ENCODE measurements at regions not wholly inside any gene's neighbourhood (a gene's known extent, or its start where the extent isn't known, plus 50 kb on each side); places are given as distances from the start of the nearest gene placed in this dataset.

- no peak for TF ChIP-seq CTCF (IDR thresholded peaks at IDR 0.05)
- no peak overlapping the region for H3K4me3 Mint-ChIP-seq
- no peak for DNase-seq
- H3K9me3 Mint-ChIP-seq = peaks cover 17% of the 10 kb centered on the region
- peak overlapping the region; percentile 75 for H3K27ac Mint-ChIP-seq
- H3K27me3 Mint-ChIP-seq (ENCODE audit: low read depth, poor library complexity) = no peaks in the 10 kb centered on the region
- peaks cover 39% of the 10 kb centered on the region for H3K4me1 Mint-ChIP-seq
- H3K36me3 Mint-ChIP-seq (ENCODE audit: low read depth) = peaks cover 4% of the 10 kb centered on the region
These were observed 100.3 kb upstream of the PDE5A start for GRCh38 chr4:119728692-119729593.

GRCh38 chr4:119728185-119728584 is 99.6 kb upstream of the PDE5A start:
- Mint-ChIP-seq H3K27me3 (ENCODE audit: low read depth, poor library complexity) (no peaks in the 10 kb centered on the region), H3K4me3 (no peak overlapping the region), H3K36me3 (ENCODE audit: low read depth) (peaks cover 4% of the 10 kb centered on the region), H3K4me1 (peaks cover 34% of the 10 kb centered on the region), H3K9me3 (peaks cover 17% of the 10 kb centered on the region), H3K27ac (peak overlapping the region; percentile 75)
- TF ChIP-seq CTCF (IDR thresholded peaks at IDR 0.05) = no peak
- no peak for DNase-seq

- Mint-ChIP-seq H3K27ac (no peak overlapping the region), H3K27me3 (ENCODE audit: low read depth, poor library complexity) (no peaks in the 10 kb centered on the region), H3K4me1 (peaks cover 27% of the 10 kb centered on the region), H3K36me3 (ENCODE audit: low read depth) (peaks cover 4% of the 10 kb centered on the region), H3K9me3 (peaks cover 17% of the 10 kb centered on the region), H3K4me3 (no peak overlapping the region)
- no peak for TF ChIP-seq CTCF (IDR thresholded peaks at IDR 0.05)
- DNase-seq = no peak
These were observed 97.9 kb upstream of the PDE5A start for GRCh38 chr4:119726505-119726904.

GRCh38 chr4:119725688-119726330 is 97.2 kb upstream of the PDE5A start:
- TF ChIP-seq CTCF (IDR thresholded peaks at IDR 0.05) = no peak
- no peaks in the 10 kb centered on the region for H3K27me3 Mint-ChIP-seq (ENCODE audit: low read depth, poor library complexity)
- H3K9me3 Mint-ChIP-seq = peaks cover 22% of the 10 kb centered on the region
- no peak overlapping the region for H3K27ac Mint-ChIP-seq
- no peak for DNase-seq
- no peak overlapping the region for H3K4me3 Mint-ChIP-seq
- peaks cover 4% of the 10 kb centered on the region for H3K36me3 Mint-ChIP-seq (ENCODE audit: low read depth)
- peaks cover 21% of the 10 kb centered on the region for H3K4me1 Mint-ChIP-seq

GRCh38 chr4:119725011-119725410 is 96.4 kb upstream of the PDE5A start:
- peaks cover 30% of the 10 kb centered on the region for H3K9me3 Mint-ChIP-seq
- peaks cover 4% of the 10 kb centered on the region for H3K36me3 Mint-ChIP-seq (ENCODE audit: low read depth)
- TF ChIP-seq CTCF (IDR thresholded peaks at IDR 0.05) = no peak
- no peaks in the 10 kb centered on the region for H3K27me3 Mint-ChIP-seq (ENCODE audit: low read depth, poor library complexity)
- DNase-seq = no peak
- H3K27ac Mint-ChIP-seq = no peak overlapping the region
- no peak overlapping the region for H3K4me3 Mint-ChIP-seq
- H3K4me1 Mint-ChIP-seq = peaks cover 13% of the 10 kb centered on the region
